ENCODE measurements at regions not wholly inside any gene's neighbourhood (a gene's known extent, or its start where the extent isn't known, plus 50 kb on each side); places are given as distances from the start of the nearest gene placed in this dataset.

GRCh38 chr4:43766648-43767047 is 682.0 kb downstream of the KCTD8 start:
- no peak for TF ChIP-seq POLR2A (IDR thresholded peaks at IDR 0.05)
- TF ChIP-seq CTCF (IDR thresholded peaks at IDR 0.05 in 8 of 11, conservative IDR thresholded peaks at IDR 0.05 in 3 of 11), result no peak
